ENCODE measurements at regions not wholly inside any gene's neighbourhood (a gene's known extent, or its start where the extent isn't known, plus 50 kb on each side); places are given as distances from the start of the nearest gene placed in this dataset.

GRCh38 chr4:144450526-144450925 is 195.4 kb upstream of the HHIP start:
- no peaks in the 10 kb centered on the region for H3K4me1 ChIP-seq (replicated peaks in 1 of 2; ENCODE audit: control insufficient read depth in 2 of 2, insufficient read depth in 2 of 2, low read length in 2 of 2)

DNA sequence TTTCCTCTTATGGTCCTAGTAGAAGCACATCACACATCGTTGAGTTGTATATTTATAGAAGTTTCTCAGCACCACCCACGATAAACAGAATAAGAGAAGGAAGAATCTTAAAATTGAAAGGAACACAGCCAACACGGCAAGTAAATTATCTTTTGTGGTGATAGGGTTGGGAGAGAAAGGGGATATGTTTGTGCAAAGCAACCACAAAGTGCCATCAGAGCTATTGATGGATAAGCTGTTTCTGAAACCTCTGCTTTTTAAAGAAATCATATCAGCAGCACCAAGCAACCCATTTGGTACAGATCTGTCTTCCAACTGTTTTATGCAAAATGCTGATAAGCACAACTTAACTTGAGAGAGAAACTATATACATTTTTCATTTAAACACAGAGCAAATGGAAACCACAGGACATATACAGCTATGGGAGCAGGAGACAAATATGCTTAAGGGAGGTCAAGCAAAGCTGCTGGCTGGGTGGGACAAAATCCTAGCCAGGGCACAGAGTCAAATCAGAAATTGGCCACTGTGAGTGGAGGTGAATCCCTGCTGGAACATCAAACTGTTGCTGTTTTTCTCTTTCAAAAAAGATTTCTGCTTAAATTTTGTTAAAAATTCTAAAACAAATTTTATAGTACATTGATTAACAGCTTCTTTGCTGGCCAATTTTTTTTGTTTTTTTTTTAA is 194.0 kb upstream of the HHIP start:
- 0% methylated on average over 3 of the region's 3 CpGs for WGBS (ENCODE audit: insufficient coverage, low coverage, missing lambda C conversion rate)
- no peak overlapping the region for H3K9ac ChIP-seq (ENCODE audit: insufficient read depth in 1 of 2, low read depth in 2 of 2, low read length in 2 of 2)
- no peak for FAIRE-seq
- no peaks in the 10 kb centered on the region for H3K9me1 ChIP-seq (ENCODE audit: control insufficient read depth, insufficient read depth, low read length)
- no peak overlapping the region for H2AFZ ChIP-seq (ENCODE audit: low read depth, low read length)
- no peak for ATAC-seq
- TF ChIP-seq FOXP1 (CRISPR knock-in tag; IDR thresholded peaks at IDR 0.05) (no peak), ZNF445 (CRISPR knock-in tag; IDR thresholded peaks at IDR 0.05; ENCODE audit: low read depth) (no peak), NR1H2 (CRISPR knock-in tag; IDR thresholded peaks at IDR 0.05) (no peak), FOXK1 (CRISPR knock-in tag; IDR thresholded peaks at IDR 0.05; ENCODE audit: borderline replicate concordance) (no peak), TCF3 (CRISPR knock-in tag; IDR thresholded peaks at IDR 0.05) (no peak), SAFB2 (IDR thresholded peaks at IDR 0.05; ENCODE audit: borderline replicate concordance, low read depth, low read length, severe bottlenecking) (no peak)
- H3K36me3 ChIP-seq (ENCODE audit: control insufficient read depth, insufficient read depth, low read length): no peaks in the 10 kb centered on the region
- H3K4me1 ChIP-seq (replicated peaks in 1 of 2; ENCODE audit: control insufficient read depth in 2 of 2, insufficient read depth in 2 of 2, low read length in 2 of 2): no peaks in the 10 kb centered on the region
- CTCF ChIA-PET (ENCODE audit: low intra/inter-chr PET ratio): no interaction called here
- no peak overlapping the region for H3K27ac ChIP-seq (ENCODE audit: extremely low read depth, low read depth, low read length)
- no TSS peak for BruUV-seq (replicated peaks)
- H3K79me2 ChIP-seq (ENCODE audit: control insufficient read depth, insufficient read depth, low read length): no peaks in the 10 kb centered on the region
- intact Hi-C loops (cut with micrococcal nuclease) (no loop called here), in situ Hi-C loops (cut with MboI) (no loop called here)
- POLR2A ChIA-PET: no interaction called here
- no peak overlapping the region for H3K4me3 ChIP-seq
- no peak overlapping the region for H3K4me2 ChIP-seq (ENCODE audit: insufficient read depth, low read length)
- H4K20me1 ChIP-seq (replicated peaks; ENCODE audit: control insufficient read depth, insufficient read depth, low read length): no peaks in the 10 kb centered on the region
- H3K9me3 ChIP-seq (replicated peaks; ENCODE audit: control insufficient read depth, insufficient read depth, low read depth, low read length): no peaks in the 10 kb centered on the region
- no peaks in the 10 kb centered on the region for H3K27me3 ChIP-seq (ENCODE audit: control insufficient read depth in 2 of 2, insufficient read depth in 2 of 2, low read length in 2 of 2)
- DNase-seq (ENCODE audit: extremely low read depth in 1 of 4, low spot score in 3 of 4): no peak

More at GRCh38 chr4:144450526-144450925, 195.4 kb upstream of the HHIP start:
- Histone ChIP-seq H3K9ac (ENCODE audit: insufficient read depth in 1 of 2, low read depth in 2 of 2, low read length in 2 of 2) (no peak overlapping the region), H3K79me2 (ENCODE audit: control insufficient read depth, insufficient read depth, low read length) (no peaks in the 10 kb centered on the region), H3K36me3 (ENCODE audit: control insufficient read depth, insufficient read depth, low read length) (no peaks in the 10 kb centered on the region), H4K20me1 (replicated peaks; ENCODE audit: control insufficient read depth, insufficient read depth, low read length) (no peaks in the 10 kb centered on the region), H3K4me3 (no peak overlapping the region), H3K9me3 (replicated peaks; ENCODE audit: control insufficient read depth, insufficient read depth, low read depth, low read length) (no peaks in the 10 kb centered on the region), H3K9me1 (ENCODE audit: control insufficient read depth, insufficient read depth, low read length) (no peaks in the 10 kb centered on the region), H3K27ac (ENCODE audit: extremely low read depth, low read depth, low read length) (no peak overlapping the region), H3K27me3 (ENCODE audit: control insufficient read depth in 2 of 2, insufficient read depth in 2 of 2, low read length in 2 of 2) (no peaks in the 10 kb centered on the region), H3K4me2 (ENCODE audit: insufficient read depth, low read length) (no peak overlapping the region), H2AFZ (ENCODE audit: low read depth, low read length) (no peak overlapping the region)
- ChIA-PET POLR2A (no interaction called here), CTCF (ENCODE audit: low intra/inter-chr PET ratio) (no interaction called here)
- WGBS (ENCODE audit: insufficient coverage, low coverage, missing lambda C conversion rate): 0% methylated on average over 2 of the region's 2 CpGs
- intact Hi-C loops (cut with micrococcal nuclease) (no loop called here), in situ Hi-C loops (cut with MboI) (no loop called here)
- no TSS peak for BruUV-seq (replicated peaks)
- DNase-seq (ENCODE audit: extremely low read depth in 1 of 4, low spot score in 3 of 4) (no peak), FAIRE-seq (no peak), ATAC-seq (no peak)
- TF ChIP-seq TEAD2 (tag; IDR thresholded peaks at IDR 0.05) (no peak), MECOM (CRISPR knock-in tag; IDR thresholded peaks at IDR 0.05) (no peak)
